HAP-1 (cell line): ENCODE measurements at regions not wholly inside any gene's neighbourhood (a gene's known extent, or its start where the extent isn't known, plus 50 kb on each side); places are given as distances from the start of the nearest gene placed in this dataset.

ENCODE experiments used
- DNase-seq, 2 experiments: peaks; one replicate each; pipeline ENCODE4 v3.0.0-alpha.2; 2016 to 2020; ENCODE audit warnings: low spot score in 2 of 2
- H3K27me3 ChIP-seq: fragments of 250-450 bp; sonication (Bioruptor Pico); 2 replicates; pipeline ENCODE4 v1.5.1; 2020; ENCODE audit warnings: low read depth, mild to moderate bottlenecking, moderate library complexity
- H3K36me3 ChIP-seq: fragments of 250-450 bp; sonication (Bioruptor Pico); replicated peaks from 2 replicates; pipeline ENCODE4 v1.5.1; 2020; ENCODE audit warnings: mild to moderate bottlenecking
- H3K4me1 ChIP-seq: fragments of 250-450 bp; sonication (Bioruptor Pico); 2 replicates; pipeline ENCODE4 v1.5.1; 2020; ENCODE audit warnings: mild to moderate bottlenecking
- H3K4me3 ChIP-seq: fragments of 250-450 bp; sonication (Bioruptor Pico); 2 replicates; pipeline ENCODE4 v1.5.1; 2020; ENCODE audit warnings: mild to moderate bottlenecking, moderate library complexity
- H3K9me3 ChIP-seq: fragments of 250-450 bp; sonication (Bioruptor Pico); 2 replicates; pipeline ENCODE4 v1.5.1; 2020; ENCODE audit warnings: mild to moderate bottlenecking, moderate library complexity
- in situ Hi-C: fragments of 300-500 bp; cut with MboI; formaldehyde crosslinking; loops from 3 replicates; pipeline ENCODE4 v1.14.3; 2020; ENCODE audit warnings: low sequenced_read_pairs, inconsistent platforms, mixed read lengths

DNA sequence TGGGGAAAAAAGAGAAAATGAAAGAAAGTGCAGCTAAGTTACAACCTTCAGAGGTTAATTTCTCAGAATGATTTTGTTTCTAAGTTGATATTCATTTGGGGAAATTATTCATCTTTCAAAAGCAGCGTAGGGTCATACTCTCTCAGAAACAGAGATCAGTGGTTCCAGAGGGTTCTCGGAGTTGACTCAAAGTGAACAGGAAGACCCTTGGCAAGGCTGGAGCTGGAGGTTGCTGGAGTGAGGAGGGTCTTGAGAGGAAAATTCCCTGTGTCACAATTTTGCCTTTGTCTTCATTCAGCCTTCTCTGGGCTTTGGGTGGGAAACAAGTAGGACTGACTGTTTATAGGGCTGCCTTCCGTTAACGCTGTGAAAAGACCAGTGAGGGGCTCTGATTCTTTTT lies 168.2 kb downstream of the ICOS start:
- in situ Hi-C loops: no loop called here
- Histone ChIP-seq H3K4me1 (no peaks in the 10 kb centered on the region; the same call in 1 of the 2 replicates), H3K9me3 (no peaks in the 10 kb centered on the region), H3K36me3 (no peaks in the 10 kb centered on the region), H3K27me3 (peaks cover 28% of the 10 kb centered on the region), H3K4me3 (no peak overlapping the region)
- DNase-seq: no peak

DNA sequence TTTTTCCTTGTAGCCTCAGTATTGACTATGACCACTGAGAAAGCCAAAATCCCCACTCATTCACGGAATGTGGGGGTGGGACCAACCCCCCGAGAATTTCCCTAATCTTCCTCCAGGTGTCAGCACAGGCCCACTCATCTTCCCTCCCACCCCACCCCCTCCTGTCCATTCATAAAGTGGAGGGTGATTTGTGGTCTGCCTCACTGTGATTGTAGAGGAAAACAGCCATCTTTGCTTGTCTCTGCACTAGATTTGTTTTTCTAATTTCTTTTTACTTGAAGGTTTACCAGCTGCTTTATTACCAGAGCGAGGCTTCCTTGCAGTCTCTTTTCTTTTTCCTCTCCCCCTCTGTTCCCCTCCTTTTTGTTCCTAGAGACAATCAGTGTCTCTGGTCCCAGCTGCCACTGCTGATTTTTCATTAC lies 171.8 kb downstream of the ICOS start:
- DNase-seq: peak; percentile 58 to 65
- in situ Hi-C loops: no loop called here

DNA sequence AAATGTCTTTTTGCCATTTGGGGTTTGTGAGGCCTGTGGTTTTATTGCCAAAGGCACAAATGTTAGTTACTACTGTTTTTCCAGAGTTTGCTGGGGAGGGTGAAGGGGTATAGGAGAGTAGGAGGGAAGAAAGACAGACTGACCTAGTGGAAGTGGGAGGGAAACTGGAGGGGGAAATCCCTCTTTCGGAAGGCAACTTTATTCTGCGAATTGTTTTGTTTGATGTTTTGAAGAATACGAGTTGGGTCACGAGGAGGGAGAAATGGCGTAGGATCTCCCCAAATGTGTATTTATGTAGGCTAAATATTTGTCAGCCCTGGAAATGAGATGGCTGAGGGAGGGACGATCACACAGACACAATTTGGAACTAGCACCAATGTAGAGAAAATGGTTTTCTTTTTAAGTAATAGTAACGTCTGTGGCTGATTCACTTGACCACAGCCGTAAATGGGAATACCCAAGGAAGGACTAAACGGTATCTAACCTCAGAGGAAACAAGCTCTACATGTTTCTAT lies 172.3 kb downstream of the ICOS start:
- in situ Hi-C loops: no loop called here
- DNase-seq: no peak
- H3K36me3 ChIP-seq: no peaks in the 10 kb centered on the region
- H3K9me3 ChIP-seq: no peaks in the 10 kb centered on the region
- peaks cover 31% of the 10 kb centered on the region for H3K27me3 ChIP-seq
- no peak overlapping the region for H3K4me3 ChIP-seq
- no peaks in the 10 kb centered on the region; the same call in 1 of the 2 replicates for H3K4me1 ChIP-seq

More for the DNA sequence above, 171.8 kb downstream of the ICOS start:
- Histone ChIP-seq H3K36me3 (no peaks in the 10 kb centered on the region), H3K27me3 (peaks cover 31% of the 10 kb centered on the region), H3K9me3 (no peaks in the 10 kb centered on the region), H3K4me1 (no peaks in the 10 kb centered on the region; the same call in 1 of the 2 replicates), H3K4me3 (no peak overlapping the region)

DNA sequence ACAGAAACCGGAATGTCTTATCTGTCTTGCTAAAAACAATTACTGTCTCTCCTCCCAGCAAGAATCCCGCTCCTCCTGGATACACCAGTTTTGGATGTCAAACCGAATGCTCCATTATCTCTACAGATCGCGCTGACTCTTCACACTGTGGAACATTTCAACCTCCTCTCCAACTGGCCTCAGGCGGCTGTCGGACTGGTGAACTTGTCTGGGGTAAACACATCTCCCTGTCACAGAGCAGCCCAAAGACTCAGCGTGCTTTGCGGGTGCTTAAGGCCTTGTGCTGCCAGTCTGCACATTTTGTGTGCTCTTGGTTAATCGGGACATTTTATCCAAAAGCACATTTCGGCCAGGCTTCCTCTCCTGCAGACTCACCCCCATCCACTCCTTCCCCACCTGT lies 173.1 kb downstream of the ICOS start:
- no peaks in the 10 kb centered on the region for H3K36me3 ChIP-seq

GRCh38 chr2:204110338-204110741 lies 173.8 kb downstream of the ICOS start:
- Histone ChIP-seq H3K4me3 (no peak overlapping the region), H3K9me3 (no peaks in the 10 kb centered on the region), H3K4me1 (no peaks in the 10 kb centered on the region; the same call in 1 of the 2 replicates), H3K36me3 (no peaks in the 10 kb centered on the region), H3K27me3 (peaks cover 23% of the 10 kb centered on the region)
- in situ Hi-C loops: no loop called here
- DNase-seq: no peak

More for the DNA sequence above, 173.1 kb downstream of the ICOS start:
- no peaks in the 10 kb centered on the region; the same call in 1 of the 2 replicates for H3K4me1 ChIP-seq
- H3K4me3 ChIP-seq: no peak overlapping the region
- in situ Hi-C loops: no loop called here
- H3K9me3 ChIP-seq: no peaks in the 10 kb centered on the region
- H3K27me3 ChIP-seq: peaks cover 24% of the 10 kb centered on the region
- DNase-seq: no peak

DNA sequence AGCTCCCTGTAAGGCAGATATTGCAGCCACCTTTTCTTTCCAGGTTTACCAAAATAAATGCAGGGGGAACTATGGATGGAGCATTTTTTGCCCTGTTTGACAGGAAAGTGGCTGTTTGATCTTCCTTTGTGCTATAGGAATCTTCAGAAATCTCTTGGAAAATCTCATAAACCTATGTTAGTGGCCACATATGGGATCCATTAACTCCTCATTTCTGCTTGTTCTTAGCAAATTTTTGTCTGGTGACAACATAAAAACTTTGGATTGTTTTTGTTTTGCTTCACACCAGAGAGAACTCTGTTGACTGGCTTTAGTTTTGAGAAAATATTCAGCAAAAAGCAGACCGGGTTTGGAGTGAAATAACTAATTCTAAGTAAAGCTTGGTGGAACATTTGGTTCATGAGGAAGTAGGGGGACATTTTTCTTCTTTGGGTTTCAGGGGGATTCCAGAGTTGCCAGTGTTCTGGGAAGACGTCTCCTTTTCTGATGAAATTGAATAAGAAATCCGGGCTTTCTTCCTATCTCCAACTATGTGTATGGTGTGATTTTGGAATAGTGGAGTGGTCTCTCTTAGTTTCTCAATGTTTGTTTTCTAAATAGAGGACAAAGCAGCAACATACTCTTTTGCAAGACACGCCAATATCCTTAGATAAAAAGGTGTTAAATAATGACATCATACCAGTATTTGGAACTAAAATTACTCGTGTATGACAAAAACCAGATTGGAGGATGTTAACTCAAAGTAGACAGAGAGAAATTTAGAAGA lies 174.4 kb downstream of the ICOS start:
- H3K4me1 ChIP-seq: no peaks in the 10 kb centered on the region; the same call in 1 of the 2 replicates
- H3K27me3 ChIP-seq: peaks cover 17% of the 10 kb centered on the region
- no peak overlapping the region for H3K4me3 ChIP-seq
- in situ Hi-C loops: no loop called here
- no peaks in the 10 kb centered on the region for H3K36me3 ChIP-seq
- no peak for DNase-seq
- no peaks in the 10 kb centered on the region for H3K9me3 ChIP-seq

DNA sequence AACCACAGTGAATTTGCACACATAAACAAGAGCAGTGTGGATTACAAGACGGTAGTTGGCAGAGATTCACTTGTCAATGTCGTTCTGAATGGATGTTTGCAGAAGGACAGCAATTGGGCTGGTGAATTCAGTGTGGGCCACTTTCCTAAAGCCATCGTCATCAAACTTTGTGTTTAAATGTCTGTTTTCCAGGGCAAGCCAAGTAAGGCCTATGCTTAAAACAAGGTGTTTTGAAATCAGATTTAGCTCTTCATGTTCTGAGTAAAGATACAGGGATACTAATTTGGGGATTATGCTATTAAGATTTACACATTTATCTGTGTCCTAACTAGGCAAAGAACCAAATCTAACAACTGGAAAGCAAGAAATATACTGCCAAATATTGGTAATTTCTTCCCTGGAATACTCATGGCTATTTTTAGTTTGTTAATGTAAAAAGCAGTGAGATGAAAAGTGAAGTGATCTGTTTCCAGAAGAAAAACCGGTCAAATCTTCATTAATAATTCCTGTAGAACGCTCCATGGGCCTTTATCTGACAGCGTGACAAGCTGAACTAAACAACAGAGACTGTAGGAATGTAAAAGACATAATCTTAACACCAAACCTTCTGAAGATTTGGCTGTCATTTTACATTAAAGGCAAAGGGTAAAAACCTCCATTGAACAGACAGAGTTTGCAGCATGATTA lies 175.7 kb downstream of the ICOS start:
- Histone ChIP-seq H3K27me3 (peaks cover 9% of the 10 kb centered on the region), H3K4me1 (no peaks in the 10 kb centered on the region; the same call in 1 of the 2 replicates), H3K36me3 (no peaks in the 10 kb centered on the region), H3K4me3 (no peak overlapping the region), H3K9me3 (no peaks in the 10 kb centered on the region)
- in situ Hi-C loops: no loop called here
- no peak for DNase-seq

DNA sequence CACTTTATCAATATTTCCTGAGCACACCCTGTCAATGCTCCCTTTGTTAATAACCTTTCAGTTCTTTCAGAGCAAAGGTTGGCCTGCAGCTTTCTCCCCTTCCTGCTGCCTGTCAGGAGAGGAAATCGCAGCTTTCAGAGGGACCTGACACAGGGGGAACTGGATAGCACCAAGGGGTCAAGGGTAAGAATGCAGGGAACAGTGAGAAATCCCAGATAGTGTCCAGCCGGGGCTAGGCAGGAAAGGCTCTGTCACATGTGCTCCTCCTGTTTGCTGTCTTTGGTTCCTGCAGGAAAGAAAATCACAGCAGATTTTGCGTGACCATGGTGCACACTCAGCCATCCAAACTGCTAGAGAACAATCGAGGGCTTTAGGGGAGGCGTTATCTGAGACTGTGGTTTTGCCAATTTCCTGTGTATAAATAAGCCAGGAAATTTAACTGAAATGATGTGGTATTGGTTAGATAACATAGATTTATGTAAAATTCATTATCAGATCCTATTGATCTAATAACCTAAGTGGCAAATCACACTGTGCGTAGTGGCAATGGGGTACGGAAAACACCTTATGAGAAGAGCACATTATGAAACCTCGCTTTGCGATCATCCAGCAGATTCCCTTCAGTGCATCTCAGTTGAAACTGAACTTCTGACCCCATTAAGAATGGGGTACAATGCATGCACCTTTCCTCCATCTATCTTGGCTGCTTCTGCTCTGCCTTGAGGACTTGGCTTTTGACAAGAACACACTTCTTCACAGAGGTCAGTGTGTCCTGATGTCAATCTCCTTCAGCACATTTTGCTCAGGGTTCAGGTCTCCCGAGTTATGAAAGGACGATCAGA lies 178.0 kb downstream of the ICOS start:
- no peaks in the 10 kb centered on the region for H3K9me3 ChIP-seq
- in situ Hi-C loops: no loop called here
- peaks cover 5% of the 10 kb centered on the region for H3K4me1 ChIP-seq
- H3K4me3 ChIP-seq: no peak overlapping the region
- H3K36me3 ChIP-seq: no peaks in the 10 kb centered on the region
- no peak for DNase-seq
- H3K27me3 ChIP-seq: 0 out of 2 replicates have a peak, but pooled peaks cover 3% of the 10 kb centered on the region

GRCh38 chr2:204115137-204116056 lies 178.8 kb downstream of the ICOS start:
- Histone ChIP-seq H3K36me3 (no peaks in the 10 kb centered on the region), H3K9me3 (no peaks in the 10 kb centered on the region), H3K4me3 (no peak overlapping the region), H3K4me1 (peaks cover 5% of the 10 kb centered on the region), H3K27me3 (no peaks in the 10 kb centered on the region)
- in situ Hi-C loops: no loop called here
- DNase-seq: no peak

DNA sequence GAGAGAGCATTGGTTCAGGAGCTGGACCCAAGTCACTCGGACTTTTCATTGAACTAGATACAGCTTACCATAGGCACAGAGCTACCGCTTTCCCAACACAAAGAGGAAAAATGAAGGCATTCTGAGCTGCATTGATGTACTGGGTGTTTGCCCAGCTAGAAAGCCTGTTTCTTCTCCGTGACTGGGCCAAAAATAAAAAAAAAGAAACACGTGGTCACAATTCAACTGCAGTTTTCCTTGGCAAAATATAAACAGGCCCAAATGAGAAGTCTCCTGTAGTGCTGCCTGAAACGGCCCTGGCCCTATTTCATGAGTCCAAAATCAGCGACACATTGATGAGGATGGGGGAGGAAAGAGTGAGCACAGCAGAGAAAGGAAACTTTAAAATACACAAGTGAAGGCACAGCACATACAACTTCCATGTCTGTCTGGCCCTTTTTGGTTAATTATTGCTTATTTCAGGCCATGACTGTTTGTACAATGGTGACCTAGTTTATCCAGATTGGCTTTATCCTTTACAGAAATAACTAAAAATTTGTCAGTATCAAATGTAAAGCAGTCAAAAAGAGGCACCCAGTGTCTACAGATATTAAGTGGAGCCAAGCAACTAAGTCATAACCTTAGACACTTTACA lies 179.7 kb downstream of the ICOS start:
- no peak for DNase-seq
- H3K27me3 ChIP-seq: no peaks in the 10 kb centered on the region
- no peak overlapping the region for H3K4me3 ChIP-seq
- no peaks in the 10 kb centered on the region for H3K36me3 ChIP-seq
- no peaks in the 10 kb centered on the region for H3K9me3 ChIP-seq
- in situ Hi-C loops: no loop called here
- peaks cover 5% of the 10 kb centered on the region for H3K4me1 ChIP-seq

- no peak for DNase-seq
- no peaks in the 10 kb centered on the region for H3K36me3 ChIP-seq
- H3K27me3 ChIP-seq: no peaks in the 10 kb centered on the region
- in situ Hi-C loops: no loop called here
- peaks cover 15% of the 10 kb centered on the region for H3K4me1 ChIP-seq
- H3K4me3 ChIP-seq: no peak overlapping the region
- no peaks in the 10 kb centered on the region for H3K9me3 ChIP-seq
Measured at GRCh38 chr2:204122425-204122824, 185.9 kb downstream of the ICOS start.

DNA sequence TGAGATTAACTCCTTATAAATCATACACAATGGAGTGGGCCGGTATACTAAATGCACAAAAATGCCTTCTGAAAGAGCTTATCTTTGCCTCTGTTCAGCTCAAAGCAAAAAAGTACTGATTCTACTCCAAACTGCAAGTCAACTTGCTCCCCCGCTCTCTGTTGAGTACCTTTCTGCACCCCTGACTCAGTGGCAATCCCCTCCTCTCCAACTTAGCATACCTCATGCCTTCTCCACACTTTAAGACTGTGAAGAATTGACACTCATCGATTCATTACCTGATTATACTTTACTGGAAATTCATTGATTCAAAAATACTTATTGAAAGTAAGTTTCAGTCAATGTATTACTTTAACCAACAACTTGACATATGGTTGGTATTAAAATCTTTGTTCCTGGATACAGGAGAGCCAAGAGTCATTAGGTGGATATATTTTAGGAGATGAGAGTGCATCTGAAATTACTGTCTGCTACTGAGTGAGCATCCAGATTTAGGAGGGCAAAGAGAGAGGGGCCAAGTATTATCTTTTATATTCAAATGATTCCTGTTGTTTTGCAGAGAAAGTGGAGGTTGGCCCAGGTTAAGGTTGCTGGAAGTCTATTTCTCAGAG lies 187.7 kb downstream of the ICOS start:
- no peaks in the 10 kb centered on the region for H3K36me3 ChIP-seq
- H3K9me3 ChIP-seq: no peaks in the 10 kb centered on the region
- H3K4me3 ChIP-seq: no peak overlapping the region
- in situ Hi-C loops: no loop called here
- H3K27me3 ChIP-seq: no peaks in the 10 kb centered on the region
- peaks cover 11% of the 10 kb centered on the region for H3K4me1 ChIP-seq
- DNase-seq: no peak
